ENCODE measurements at regions not wholly inside any gene's neighbourhood (a gene's known extent, or its start where the extent isn't known, plus 50 kb on each side); places are given as distances from the start of the nearest gene placed in this dataset.
"Not testable (repeated sequence)": the region's sequence is repeated elsewhere in the genome, so short reads cannot be mapped to it uniquely, and the experiment has no call there.

DNA sequence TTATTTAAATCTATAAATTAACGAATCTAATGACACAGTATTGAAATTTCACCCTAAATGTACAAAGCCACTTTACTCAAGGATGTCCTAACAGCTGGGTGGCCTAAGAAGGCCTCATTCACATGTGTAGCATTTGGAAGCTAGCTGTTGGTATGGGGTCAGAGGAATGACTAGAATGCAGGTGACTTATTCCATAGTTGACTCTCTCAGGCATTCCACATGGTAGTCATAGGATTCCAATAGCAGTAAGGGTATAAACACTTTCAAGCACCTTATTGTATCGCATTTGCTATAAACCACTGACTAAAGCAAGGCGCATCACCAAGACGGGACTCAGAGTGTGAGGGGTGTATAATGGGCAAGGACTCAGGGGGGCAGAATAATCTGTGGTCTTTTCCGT lies 294.8 kb upstream of the EPHA3 start:
- no peak for DNase-seq

DNA sequence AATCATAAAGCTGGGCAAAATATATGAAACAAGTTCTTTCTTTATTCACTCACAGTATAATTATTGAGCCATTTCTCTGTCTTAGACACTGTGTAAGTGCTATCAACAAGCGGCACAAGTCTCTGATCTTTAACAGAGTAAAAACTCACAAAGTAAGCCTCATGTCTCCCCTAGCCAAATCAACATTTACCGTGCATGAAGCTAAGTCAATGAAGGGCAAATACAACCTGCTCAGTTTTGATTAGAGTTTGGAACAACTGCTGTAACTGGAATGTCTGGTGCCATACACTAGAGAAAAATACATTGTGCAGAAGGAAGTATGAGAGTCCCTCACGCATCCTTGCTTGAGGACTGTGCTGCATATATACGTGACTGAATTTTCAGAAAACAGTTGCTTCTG lies 291.0 kb upstream of the EPHA3 start:
- DNase-seq = no peak

DNA sequence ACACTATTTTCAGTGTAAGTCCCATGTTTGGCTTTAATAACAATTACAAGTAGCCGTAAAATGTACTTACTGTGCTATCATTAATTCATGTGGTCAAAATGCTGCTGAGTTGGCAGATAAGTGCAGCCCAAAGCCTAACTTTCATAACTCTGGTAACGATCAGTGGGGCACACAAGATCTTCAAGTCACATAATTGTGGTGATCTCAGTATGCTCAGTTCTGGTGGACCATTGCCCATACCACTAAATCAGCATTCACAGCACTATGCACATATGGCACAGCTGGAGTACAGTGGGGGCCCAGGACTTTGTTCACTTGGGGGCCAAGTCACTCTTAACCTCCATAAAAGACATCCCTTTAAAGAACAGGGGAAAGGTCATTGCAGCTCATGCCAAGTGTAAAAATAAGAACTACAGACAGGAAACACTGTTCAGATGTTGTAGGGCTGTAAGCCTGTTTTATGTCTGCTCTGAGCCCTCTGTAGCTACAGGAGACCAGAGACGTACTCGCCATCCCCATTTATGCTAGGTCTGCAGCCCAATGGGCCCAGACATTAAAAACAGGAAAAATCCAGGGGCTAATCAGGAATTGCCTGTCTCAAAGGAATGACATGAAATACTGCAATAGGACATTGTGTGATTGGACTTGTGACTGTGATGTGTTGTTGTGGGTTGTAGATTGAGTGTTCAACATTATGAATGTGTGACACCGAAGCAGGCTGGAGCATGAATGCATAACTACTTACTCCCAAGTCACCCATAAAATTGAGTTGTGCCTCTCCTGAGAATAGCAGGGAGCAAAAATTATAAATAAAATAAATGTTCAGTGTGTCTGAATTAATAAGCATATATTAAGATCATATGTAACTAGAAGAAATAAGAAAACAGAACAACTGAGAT lies 282.5 kb upstream of the EPHA3 start:
- no peak for DNase-seq

DNA sequence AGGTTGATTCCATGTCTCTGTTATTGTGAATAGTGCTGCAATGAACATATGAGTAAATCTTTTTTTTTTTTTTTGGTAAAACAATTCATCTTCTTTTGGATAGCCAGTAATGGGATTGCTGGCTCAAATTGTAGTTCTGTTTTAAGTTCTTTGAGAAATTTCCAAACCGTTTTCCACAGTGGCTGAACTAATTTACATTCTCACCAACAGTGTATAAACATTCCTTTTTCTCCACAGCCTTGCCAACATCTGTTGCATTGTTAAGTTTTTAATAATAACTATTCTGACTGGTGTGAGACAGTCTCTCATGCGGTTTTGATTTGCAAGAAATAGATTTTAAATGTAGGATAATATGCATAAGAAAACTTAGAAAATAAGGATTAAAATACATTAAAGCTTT lies 279.0 kb upstream of the EPHA3 start:
- no peak for DNase-seq

DNA sequence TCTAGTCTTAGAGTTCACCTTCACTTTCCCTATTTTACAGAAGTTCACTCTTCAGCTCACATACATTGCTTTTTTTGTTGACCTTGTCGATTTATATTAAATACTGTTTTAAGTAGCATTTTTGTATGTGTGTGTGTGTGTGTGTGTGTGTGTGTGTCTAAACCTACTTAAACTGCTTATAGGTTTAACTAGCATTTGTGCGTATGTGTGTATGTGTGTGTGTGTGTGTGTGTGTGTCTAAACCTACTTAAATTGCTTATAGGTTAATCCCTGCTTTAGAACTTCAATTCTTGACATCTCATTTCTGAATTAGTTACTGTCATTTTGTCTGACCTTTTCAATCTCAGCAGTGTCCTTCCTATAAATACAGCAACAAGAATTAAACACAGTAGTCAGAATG lies 254.8 kb upstream of the EPHA3 start:
- DNase-seq = no peak

DNA sequence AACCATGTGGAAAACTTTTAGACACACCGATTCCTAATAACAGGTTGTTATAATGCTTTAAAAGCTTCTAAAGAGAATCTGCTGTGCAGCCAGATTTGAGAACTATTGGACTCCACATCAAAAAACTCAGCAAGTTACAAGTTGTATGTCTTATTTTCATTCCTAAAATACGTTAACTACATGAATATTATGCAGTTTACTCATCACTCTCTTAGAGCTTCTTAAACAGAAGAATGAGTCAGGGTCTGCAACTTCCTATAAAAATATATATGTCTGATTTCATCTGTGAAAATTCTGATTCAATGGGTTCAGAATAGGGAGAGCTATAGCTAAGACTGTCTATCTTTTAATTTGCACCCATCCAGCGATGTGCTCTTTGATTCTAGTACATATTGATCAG lies 244.2 kb upstream of the EPHA3 start:
- no peak for DNase-seq

DNA sequence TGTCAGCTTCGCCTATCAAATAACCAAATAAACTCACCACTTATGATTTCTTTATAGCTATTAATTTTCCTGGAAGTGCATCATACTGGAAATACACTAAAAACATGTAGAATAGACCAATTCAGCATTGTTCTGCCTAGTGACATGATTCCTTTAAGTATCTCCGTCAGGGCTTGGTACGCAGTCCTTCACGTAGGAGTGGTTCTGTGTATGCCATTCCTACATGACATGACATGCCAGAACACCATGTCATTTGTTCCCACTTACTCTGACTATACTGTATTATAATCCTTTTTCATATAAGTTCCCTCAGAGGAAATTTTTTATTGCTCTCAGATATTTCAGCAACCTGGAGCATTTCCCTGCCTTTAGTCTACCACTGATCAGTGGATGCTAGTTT lies 230.7 kb upstream of the EPHA3 start:
- DNase-seq = no peak

DNA sequence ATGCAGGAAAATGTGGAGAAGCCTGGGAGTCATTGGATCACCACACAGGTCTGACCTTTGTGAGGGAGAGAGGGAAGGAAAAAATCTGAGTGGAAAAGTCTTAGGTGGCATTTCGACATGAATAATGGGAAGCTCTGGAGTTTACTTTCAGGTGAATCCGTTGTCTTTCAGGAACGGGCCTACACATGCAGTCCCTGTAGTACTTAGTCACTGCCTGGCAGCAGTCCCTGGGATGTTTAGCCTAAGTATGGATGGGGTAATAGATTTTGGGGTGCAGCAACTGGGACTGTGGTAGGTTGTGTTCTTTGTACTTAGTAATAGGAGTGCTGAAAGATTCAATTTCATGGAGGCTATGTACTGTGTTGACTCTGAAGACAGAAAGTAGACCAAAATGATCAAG lies 227.5 kb upstream of the EPHA3 start:
- DNase-seq = no peak

DNA sequence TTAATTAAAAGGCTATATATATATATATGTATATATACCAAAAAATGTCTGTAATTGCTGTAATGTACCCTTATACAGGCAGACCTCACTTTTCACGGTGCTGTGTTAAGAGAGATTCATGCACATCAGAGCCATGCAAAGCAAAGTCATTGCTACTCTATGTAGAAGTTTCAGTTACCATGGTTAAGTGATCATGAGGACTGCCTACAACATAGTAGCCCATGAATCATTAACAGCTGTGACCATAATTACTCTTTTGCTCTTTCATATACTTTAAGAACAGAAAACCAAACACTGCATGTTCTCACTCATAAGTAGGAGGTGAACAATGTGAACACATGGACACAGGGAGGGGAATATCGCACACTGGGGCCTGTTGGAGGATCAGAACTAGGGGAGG lies 225.3 kb upstream of the EPHA3 start:
- no peak for DNase-seq

DNA sequence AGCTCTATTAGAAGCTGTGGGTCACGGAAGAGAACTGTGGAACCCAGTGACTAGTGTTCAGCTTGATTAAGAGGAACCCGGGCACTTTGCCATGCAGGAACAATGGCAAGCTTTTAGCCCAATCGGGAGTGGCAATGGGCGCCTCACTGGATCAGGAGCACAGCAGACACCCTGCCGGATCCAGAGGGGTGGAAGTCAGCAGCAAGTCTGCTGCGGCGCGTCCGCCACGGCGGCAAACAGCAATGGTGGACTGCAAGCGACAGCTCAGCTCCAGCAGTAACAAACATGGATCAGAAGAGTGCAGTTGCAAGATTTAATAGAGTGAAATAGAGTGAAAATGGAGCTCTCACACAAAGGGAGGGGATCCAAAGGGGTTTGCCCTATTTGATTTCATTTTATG lies 220.8 kb upstream of the EPHA3 start:
- not testable (repeated sequence) for DNase-seq

DNA sequence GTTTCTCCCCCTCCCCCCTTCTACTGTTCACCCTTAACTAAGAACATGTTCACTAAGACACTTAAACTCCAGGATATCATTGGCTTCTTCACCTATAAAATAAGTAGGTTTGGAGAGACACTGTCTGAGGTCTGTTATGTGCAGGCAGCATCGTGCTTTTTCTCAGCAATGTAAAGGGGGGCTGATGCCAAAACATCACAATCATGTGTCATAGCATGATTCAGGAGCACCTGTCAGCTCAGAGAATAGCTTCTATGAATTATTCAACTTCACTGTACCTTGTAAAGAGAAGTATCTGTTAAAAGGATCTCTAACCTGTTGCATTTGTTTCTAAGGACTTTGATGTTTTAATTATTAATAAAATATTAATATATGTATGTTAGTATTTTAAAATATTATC lies 211.4 kb upstream of the EPHA3 start:
- DNase-seq = no peak

DNA sequence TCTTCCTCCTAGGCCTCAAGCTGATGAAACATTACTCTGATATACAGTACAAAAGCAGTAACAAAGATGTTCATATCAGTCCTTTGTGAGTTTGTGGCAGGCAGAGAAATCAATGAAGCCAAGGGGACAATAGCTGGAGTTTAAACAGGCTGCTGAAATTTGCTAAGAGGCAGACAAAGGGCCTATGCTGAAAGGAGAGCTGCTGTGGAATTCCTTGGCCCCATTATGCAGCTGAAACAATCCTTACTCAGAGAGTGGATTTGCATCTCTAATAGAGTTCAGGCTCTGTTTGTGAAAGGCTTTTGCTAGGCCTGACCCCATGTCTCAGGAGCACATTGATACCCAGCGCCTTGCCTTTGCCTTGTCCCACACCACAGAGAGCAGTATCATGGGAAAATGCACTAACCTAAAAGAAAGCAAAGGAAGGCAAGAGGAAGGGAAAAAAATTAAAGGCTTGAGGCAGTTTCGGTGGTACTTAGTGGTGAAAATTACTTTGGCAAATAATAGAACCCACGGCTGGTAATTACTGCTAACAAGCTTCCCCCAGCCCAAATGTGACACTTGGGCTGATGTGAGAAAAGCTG lies 195.0 kb upstream of the EPHA3 start:
- DNase-seq = peak; percentile 59

DNA sequence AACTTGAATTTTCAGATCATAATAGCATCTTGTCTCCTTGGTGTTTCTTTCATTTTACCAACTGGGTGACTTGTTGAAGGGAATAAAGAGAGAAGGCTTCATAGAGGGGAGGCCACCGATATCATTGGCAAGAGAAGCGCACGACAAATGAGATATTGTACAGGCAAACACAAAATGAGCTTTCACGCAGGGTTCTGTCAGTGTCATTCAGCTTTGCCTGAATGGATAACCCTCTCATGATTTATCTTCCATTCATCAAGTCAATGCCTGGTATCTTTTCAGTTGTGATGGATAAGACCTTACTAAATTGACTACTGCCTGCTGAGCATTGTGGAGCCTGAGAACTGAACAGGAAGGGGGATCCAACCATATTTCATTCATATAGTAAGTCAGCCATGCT lies 188.6 kb upstream of the EPHA3 start:
- no peak for DNase-seq

DNA sequence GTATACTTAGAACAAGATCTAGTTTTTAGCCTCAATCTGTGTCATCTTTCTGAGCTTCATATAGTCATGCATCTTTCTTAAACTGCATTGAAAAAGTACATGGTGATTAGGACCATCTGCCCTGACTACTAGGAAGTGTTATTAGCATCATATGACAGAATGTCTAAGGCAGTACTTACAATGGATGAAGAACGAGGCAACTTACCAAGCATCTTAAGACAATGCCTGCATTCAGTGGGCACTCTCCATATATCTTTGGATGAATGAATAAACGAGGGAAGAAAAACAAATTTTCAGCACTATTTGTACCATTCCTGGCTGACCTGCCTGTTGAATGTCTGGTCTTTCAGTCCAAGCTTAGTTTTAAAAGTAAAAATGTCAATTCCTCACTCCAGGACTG lies 185.4 kb upstream of the EPHA3 start:
- DNase-seq = no peak

DNA sequence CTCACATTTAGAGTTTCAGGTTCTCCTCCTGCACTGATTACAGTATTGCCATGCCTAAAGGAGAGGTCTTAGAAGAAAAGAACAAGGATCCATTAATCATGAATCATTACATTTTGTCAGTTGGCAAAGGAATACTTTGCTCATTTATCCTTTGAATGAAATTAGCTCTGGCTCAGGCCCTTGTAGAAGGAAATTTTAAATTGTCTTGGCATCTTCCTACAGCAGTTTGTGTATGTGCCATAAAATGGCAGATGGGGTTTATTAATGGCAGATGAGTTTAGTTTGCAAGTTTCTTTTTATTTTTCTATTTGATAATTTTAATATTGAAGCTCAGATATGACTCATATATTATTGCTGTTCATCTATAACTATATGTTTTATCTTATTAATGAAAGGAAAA lies 181.2 kb upstream of the EPHA3 start:
- no peak for DNase-seq

DNA sequence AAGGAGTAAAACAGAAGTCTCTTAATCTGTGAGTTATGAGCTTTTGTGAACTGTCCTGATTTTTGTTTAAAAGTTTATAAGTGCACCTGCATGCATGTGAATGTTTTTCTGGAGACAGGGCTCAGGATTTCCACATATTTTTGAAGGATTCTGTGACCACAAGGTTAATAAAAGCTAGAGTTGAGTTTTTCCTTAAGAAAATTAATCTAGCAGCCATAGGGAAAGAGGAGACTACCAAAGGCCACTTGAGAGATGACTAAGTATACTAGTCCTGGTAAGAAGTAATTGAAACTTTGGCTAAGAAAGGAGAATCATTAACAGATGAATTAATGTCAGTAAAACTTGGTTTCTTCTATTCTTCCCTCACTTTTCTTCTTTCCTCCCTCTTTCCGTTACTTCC lies 176.8 kb upstream of the EPHA3 start:
- no peak for DNase-seq

DNA sequence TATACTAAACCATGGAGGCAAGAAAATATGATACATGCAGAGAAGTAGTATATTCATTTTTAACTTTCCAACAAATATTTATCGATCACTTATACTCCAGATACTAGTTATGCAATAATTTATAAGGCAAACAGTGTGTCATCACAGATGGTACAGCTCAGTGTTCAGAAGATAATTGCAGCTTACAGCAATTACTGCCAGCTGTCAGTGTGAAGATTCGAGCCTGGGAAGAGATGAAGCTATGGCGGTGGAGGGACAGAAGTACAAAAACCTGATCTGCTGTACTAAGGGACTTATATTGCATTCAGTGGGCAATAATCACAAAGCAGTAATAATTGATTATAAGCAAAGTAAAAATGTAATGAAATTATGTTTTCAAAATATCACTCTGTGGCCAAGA lies 170.6 kb upstream of the EPHA3 start:
- no peak for DNase-seq

DNA sequence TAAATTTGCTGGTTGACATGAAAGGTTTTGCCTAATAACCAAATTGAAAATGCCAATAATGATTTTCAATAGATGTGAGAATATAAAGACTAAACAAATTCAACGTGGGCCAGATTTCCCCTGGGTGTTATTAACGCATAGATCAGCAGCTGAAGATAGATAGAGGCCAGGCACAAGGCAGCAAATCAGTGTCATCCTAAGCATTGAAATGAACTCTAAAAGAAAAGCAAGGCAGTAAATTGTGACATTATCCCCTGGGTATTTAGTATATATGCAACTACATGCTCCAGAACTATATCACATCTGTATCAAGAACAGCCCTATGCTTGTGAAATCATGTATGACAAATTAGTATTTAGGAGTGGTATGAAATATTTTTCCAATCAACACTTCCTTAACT lies 167.1 kb upstream of the EPHA3 start:
- no peak for DNase-seq

DNA sequence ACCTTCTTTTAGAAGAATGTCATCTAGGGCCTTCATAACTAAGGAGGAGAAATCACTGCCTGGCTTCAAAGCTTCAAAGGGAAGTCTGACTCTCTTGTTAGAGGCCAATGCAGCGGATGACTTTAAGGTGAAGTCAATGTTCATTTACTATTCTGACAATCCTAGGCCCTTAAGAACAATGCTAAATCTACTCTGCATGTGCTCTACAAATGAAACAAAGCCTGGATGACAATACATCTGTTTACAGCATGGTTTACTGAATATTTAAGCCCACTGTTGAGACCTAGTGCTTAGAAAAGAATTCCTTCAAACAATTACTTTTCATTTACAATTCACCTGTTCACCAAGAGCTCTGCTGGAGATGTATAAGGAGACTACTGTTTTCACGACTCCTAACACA lies 160.4 kb upstream of the EPHA3 start:
- no peak for DNase-seq

DNA sequence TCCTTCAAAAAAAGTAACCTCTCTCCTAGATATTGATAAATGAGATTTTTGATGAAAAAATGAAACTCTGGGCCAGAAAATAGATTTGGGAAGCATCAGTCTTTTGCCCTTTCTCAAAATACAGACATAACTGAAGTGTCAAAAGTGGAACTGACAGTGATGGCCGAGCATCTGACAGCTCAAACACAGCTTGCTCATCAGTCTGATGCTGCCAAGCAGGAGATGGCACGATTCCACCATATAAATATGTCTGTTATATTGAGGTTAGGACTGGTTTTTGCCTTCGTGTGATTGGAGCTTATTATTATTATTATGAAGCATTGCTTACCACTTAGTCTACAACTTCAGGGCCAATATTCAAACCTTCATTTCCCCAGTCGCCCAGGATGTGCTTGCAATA lies 152.6 kb upstream of the EPHA3 start:
- no peak for DNase-seq

DNA sequence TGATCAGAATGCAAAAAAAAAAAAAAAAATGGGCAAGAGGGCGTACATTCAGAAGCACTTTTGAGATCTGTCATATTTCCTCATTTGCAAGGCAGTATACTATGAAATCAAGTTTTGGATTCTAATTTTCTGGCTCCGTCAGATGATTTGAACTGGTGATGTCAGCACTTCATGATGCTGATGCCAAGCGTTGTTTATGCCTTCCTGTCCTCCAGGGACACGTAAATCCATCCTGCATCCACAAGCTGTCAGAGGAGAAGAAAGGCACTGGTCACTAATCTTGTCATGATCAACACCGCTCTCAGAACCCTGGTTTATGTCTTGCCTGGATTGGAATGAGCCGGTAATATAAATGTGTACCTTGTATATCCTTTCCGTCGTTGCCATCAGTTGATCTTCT lies 152.1 kb upstream of the EPHA3 start:
- no peak for DNase-seq

DNA sequence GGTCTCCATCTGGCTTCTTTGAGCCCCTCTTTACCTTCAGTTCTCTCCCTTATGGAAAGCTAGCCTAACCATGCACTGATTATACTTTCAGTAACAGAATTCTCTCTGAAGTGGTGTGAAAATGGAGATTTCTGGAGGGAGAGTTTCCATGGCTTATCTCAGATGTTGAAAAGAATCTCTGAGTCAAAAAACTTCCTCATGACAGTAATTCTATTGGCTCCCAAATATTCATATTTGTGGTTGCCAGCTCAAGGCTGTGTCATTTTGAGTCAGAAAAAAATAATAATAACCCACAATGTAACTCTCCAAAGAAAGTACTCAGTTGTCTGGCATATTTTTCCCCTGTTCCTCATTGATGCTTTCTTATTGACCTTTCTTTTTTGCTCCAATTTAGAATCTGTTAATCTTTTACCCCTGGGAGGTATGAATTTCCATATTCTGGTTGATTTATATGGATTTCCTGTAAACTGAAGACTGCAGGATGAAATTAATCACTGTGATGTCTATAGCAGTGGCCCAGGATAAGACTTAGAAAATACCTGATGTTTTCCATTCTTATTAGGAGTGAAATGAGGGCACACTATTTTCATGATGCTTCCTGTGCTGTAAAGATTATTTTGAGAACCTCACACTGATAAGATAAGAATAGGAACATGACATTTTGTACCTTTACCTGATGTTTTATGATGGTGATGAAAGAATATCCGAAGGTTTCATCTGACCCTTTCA lies 149.5 kb upstream of the EPHA3 start:
- no peak for DNase-seq

DNA sequence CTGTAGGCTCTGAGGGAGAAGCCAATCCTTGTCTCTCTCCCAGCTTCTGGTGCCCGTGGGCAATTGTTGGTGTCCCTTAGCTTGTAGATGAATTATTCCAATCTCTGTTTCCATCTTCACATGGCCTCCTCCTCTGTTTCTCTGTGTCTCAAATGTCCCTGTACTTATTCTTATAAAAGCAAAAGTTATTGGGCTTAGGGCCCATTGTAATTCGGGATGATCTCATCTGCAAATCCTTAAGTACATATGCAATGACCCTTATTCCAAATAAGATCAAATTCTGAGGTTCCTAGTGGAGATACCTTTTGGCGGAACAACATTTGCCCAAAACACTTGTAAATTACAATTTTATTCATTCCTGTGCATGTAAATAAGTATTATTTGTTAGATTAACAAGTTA lies 147.4 kb upstream of the EPHA3 start:
- no peak for DNase-seq

DNA sequence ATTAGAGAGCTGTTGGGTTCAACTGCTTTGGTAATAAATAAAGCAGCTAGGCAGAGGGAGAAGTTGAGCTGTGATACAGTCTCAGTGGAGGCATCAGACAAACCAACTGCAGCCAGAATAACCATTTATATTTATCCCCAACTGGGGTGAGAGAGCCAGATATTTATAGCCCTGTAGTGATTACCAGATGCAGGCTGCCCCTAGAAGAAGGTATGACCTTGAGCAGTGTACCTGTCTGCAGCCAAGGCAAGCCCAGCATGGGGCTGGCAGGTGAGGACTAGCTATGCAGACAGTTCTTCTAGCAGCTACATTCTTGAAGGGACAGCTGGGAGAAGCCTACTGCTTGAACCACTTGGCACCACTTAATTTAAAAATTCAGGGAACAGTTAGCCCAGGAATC lies 144.4 kb upstream of the EPHA3 start:
- DNase-seq = no peak
